ENCODE measurements at regions not wholly inside any gene's neighbourhood (a gene's known extent, or its start where the extent isn't known, plus 50 kb on each side); places are given as distances from the start of the nearest gene placed in this dataset.

DNA sequence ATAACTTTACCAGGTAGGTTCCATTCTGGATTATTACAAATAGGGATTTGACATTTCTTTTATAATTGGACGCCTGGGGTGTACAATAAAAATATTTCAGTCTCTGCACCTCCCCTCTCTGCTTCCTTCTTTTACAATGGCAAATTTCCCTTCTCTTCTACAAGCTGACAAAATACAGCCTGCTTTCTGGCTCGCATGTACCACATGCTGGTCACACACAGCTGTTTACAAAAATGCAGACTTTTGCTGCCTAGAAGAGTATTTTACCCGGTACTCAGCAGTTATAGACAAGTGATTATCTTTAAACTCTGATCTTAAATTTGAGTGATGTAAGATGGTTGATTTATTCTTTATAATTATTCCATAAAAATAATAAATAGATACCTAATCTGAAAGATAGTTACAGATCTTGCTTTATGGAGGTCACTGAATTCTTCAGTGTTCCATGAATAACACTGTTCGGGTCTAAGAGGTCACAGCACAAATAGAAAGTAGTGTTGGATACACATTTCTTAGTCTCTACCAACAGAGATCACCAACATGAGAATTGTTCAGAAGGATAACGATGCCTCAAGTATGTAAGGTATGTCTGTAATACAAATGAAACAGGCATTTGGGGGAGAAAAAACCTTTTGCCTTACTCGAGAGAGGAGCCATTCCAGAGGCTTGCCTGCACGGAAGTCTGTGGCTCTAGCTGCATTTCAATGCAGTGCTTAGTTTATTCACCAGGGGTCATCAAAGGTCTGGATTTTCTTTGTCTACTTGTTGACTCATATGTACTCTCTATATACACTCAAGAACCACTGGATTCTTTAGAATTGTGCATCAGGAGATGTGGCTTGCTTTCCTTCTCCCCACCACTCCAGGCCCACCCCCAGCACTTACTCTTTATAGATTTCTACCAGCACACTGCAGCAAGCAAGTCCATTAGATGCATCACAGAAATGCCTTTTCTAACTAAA, 206.6 kb upstream of the RFX3 start:
- DNase-seq: no peak

GRCh38 chr9:3730511-3730922, 204.7 kb upstream of the RFX3 start:
- DNase-seq: no peak

GRCh38 chr9:3721096-3721495, 195.3 kb upstream of the RFX3 start:
- no peak for DNase-seq

- DNase-seq: no peak
These were observed 193.5 kb upstream of the RFX3 start for GRCh38 chr9:3719286-3719685.

GRCh38 chr9:3716415-3716814, 190.6 kb upstream of the RFX3 start:
- DNase-seq: no peak

- no peak for DNase-seq
These were observed 182.9 kb upstream of the RFX3 start for GRCh38 chr9:3708751-3709150.

GRCh38 chr9:3704890-3705289, 179.1 kb upstream of the RFX3 start:
- DNase-seq: no peak

- DNase-seq: no peak
These were observed 175.0 kb upstream of the RFX3 start for GRCh38 chr9:3700772-3701171.

GRCh38 chr9:3699883-3700282, 174.1 kb upstream of the RFX3 start:
- no peak for DNase-seq

DNA sequence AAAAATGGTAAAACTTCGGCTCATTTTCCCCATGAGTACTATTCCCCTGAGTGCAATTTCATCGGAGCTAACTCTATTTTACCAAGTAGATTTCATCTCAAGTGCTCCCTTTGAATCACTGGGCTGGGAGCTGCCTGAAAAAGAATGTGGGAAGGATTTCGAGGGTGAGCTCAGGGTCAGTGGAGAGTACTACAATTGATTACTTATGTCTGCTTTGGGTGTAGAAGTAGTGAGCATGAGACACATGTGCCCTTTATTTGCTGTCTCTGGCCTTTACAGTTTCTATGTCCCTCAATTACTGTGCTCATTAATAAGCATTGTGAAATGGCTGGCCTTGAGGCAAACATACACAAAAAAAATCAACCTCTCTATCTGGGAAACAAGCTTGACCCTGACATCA, 172.7 kb upstream of the RFX3 start:
- no peak for DNase-seq

GRCh38 chr9:3698076-3698475, 172.3 kb upstream of the RFX3 start:
- DNase-seq: no peak

DNA sequence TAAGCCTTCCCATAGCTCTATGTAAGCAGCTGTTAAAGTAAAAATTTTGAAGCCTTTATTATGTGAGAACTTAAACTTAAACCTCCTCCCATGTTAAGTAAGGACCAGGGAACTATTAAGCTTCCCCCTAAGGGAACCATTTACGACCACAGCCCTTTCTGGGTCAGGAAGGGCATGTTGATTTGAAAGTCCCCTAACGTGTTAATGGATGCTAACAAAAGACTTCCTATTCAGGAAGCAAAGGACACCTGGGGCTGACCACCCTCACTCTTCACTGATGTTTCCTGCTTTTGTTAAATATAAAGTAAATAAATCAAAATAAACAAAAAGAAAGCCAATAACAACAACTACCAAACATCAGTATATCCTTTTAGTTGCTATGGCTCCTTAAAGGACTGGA, 170.6 kb upstream of the RFX3 start:
- DNase-seq: no peak

GRCh38 chr9:3692606-3693005, 166.8 kb upstream of the RFX3 start:
- DNase-seq: no peak

DNA sequence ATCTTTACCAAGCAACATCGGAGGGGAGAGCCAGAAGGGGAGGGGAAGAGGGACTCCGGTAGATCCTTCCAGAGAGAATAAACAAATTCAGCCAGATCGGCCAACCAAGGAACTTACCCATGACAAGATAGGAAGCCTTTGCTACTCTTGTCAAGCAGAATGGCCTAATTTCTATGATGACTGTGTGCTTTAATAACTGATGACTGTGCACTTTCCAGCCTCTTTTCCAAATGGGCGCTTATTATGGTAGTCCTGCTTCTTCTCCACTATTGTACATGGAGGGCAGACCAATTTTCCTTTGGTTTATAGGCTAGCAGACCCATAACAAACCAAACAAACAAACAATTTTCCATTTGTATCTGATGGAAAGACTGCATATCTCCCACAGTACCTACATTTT, 163.8 kb upstream of the RFX3 start:
- DNase-seq: no peak

DNA sequence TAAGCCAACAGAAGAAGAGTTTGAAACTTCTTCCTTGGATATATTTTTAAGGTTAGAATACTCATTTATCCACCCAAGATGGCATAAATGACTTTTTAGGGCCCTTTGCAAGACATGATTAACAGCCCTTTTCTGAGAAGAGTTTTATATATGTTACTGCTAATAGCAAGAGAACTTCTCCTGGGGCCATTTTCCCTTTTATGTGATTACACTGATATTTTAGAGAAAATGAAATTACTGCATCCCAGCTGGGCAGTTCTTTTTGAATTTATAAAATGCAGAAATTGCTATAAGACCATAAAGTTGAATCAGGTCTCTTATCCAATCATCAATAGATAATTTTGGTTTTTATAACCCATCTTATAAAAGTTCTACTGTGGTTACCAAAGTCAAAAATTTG, 161.3 kb upstream of the RFX3 start:
- DNase-seq: no peak

- no peak for DNase-seq
These were observed 156.4 kb upstream of the RFX3 start for GRCh38 chr9:3682186-3682585.

GRCh38 chr9:3677541-3677940, 151.7 kb upstream of the RFX3 start:
- DNase-seq: no peak

DNA sequence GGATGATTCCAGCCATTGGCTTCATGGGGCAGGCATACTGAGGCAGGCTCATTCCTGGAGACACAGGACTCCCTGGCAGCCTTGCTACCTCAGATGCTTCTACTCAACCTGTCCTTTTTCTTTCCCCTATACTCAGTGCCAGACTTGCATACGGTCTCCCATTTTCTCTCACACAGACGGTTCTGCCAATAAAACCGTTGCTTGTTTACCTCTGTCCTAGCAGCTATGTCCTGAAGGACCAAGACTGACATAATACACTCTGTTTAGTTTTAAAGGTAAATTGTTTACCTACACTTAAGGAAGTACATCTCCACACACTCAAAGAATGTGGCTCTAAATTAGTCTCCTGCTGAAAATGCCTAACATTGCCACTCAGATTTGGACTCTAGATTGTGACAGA, 151.0 kb upstream of the RFX3 start:
- no peak for DNase-seq

DNA sequence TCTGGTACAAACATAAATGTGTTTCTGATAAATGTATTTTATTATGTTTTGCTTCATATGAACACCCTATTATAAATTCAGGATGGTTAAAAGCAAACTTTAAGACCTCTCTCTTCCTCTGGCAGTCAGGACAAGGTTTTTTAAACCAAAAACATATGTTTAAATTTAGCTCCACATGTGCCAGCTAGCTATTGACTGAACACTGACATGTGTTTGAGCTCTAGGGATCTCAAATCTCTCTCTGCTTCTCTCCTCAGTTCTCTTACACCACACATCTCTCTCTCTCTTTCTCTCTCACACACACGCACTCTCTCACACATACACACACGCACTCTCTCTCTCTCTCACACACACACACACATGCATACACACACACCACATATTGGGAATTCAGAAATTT, 150.1 kb upstream of the RFX3 start:
- DNase-seq: no peak

DNA sequence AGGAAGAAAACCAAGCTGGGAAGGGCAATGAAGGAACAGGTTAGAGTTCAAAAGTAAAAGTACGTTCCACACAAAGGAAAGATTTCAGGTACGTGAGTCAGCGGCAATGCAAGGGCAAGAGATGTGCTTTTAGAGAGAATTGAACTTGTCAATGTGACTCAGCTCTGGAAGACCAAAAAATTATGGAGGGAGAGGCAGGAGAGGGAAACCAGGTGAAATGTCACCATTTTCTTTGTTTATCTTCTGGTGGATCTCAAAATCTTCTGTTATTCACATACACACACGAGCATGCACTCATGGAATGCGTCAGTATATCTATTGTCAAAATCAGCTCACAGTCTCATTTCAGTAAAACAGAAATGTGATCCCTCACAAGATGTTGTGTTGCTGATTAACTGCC, 148.8 kb upstream of the RFX3 start:
- DNase-seq: no peak

GRCh38 chr9:3672399-3672798, 146.6 kb upstream of the RFX3 start:
- DNase-seq: no peak

DNA sequence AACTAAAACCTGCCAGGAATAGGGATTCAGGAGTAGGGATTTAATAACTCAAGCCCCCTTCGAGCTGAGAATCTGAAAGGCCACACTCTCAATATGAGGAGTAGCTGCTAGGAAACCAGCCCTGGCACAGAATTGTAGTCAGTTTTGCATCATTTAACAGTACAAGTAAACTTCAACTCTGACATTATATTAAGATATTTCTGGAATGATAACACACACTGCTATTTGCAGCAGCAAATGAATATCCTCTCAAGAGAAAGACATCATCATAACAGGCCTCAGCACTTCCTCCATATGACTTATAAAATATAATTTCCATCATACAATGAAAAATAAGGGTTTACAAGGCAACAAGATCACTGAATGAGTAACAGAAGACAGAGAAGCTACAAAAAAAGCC, 138.2 kb upstream of the RFX3 start:
- no peak for DNase-seq

DNA sequence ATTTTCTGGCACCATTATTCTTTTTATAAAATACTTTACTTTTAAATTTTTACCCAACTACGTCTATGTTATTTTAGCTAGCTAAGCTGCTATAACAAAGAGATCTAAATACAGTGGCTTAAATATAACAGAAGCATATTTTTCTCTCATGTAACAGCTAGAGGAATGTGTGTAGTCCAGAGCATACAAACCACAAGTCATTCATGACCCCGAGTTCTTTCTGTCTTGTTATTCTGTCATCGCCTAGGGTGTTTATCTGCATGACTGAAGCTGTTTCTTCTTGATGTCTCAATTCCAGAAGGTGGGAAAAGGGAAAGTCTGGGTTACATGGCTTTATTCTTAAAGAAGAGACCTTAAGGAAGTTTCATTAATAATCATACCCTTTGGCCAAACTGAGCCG, 136.9 kb upstream of the RFX3 start:
- no peak for DNase-seq

GRCh38 chr9:3660936-3661335, 135.1 kb upstream of the RFX3 start:
- DNase-seq: no peak

DNA sequence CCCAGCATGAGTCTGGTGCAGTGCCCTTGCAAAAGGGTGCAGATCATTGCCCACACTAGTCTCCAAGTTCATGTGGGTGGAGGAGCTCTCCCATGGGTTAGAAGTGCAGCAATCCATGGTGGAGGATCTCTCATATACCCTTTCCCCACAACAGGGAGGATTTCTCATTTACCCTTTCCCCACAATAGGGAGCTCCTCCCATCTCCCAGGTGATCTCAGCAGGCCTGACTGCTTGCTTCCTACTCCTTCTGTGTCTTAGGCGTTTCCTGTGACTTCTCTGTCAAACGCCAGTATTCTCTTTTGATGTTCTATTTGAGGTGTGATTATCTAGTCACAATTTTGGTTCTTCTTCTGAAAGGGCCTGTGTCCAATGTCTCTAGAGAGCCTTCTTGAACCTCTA, 133.8 kb upstream of the RFX3 start:
- no peak for DNase-seq
